ENCODE measurements at regions not wholly inside any gene's neighbourhood (a gene's known extent, or its start where the extent isn't known, plus 50 kb on each side); places are given as distances from the start of the nearest gene placed in this dataset.
"Not testable (repeated sequence)": the region's sequence is repeated elsewhere in the genome, so short reads cannot be mapped to it uniquely, and the experiment has no call there.

- ATAC-seq; DNase-seq; intact Hi-C loops (cut with DNase I, micrococcal nuclease): not testable (repeated sequence)
These were observed 72.5 kb upstream of the BCL6 start for GRCh38 chr3:187817766-187818165.

GRCh38 chr3:187821616-187822317 lies 76.5 kb upstream of the BCL6 start:
- ATAC-seq, result no peak
- intact Hi-C loops (cut with DNase I, micrococcal nuclease), result no loop called here
- no peak for DNase-seq

- DNase-seq (no peak), ATAC-seq (no peak)
- intact Hi-C loops (cut with DNase I, micrococcal nuclease), result no loop called here
These were observed 77.1 kb upstream of the BCL6 start for GRCh38 chr3:187822402-187822801.

GRCh38 chr3:187823746-187824145 lies 78.5 kb upstream of the BCL6 start:
- ATAC-seq (no peak), DNase-seq (no peak)
- intact Hi-C loops (cut with DNase I, micrococcal nuclease), result no loop called here

- ATAC-seq (peak; percentile 29), DNase-seq (no peak)
- intact Hi-C loops (cut with DNase I, micrococcal nuclease), result no loop called here
These were observed 82.5 kb upstream of the BCL6 start for GRCh38 chr3:187827723-187828122.

GRCh38 chr3:187828579-187829452 lies 83.5 kb upstream of the BCL6 start:
- intact Hi-C loops (cut with DNase I, micrococcal nuclease), result no loop called here
- peak; percentile 73 for ATAC-seq
- no peak for DNase-seq

- intact Hi-C loops (cut with DNase I, micrococcal nuclease), result no loop called here
- ATAC-seq (no peak), DNase-seq (no peak)
These were observed 84.9 kb upstream of the BCL6 start for GRCh38 chr3:187830181-187830580.

GRCh38 chr3:187831125-187832051 lies 86.1 kb upstream of the BCL6 start:
- intact Hi-C loops (cut with DNase I, micrococcal nuclease), result no loop called here
- DNase-seq (no peak), ATAC-seq (no peak)

GRCh38 chr3:187832202-187832601 lies 86.9 kb upstream of the BCL6 start:
- intact Hi-C loops (cut with DNase I, micrococcal nuclease), result no loop called here
- ATAC-seq (no peak), DNase-seq (no peak)

- intact Hi-C loops (cut with DNase I, micrococcal nuclease), result no loop called here
- DNase-seq (no peak), ATAC-seq (no peak)
These were observed 88.1 kb upstream of the BCL6 start for GRCh38 chr3:187833375-187833774.

- no peak for ATAC-seq
- DNase-seq, result no peak
- intact Hi-C loops (cut with DNase I, micrococcal nuclease), result no loop called here
These were observed 88.7 kb upstream of the BCL6 start for GRCh38 chr3:187833799-187834578.

GRCh38 chr3:187836823-187837770 lies 91.8 kb upstream of the BCL6 start:
- DNase-seq, result no peak
- ATAC-seq, result no peak
- intact Hi-C loops (cut with DNase I, micrococcal nuclease), result no loop called here

GRCh38 chr3:187838016-187838540 lies 92.8 kb upstream of the BCL6 start:
- intact Hi-C loops (cut with DNase I, micrococcal nuclease), result no loop called here
- DNase-seq, result no peak

GRCh38 chr3:187839422-187839821 lies 94.2 kb upstream of the BCL6 start:
- no peak for ATAC-seq
- intact Hi-C loops (cut with DNase I, micrococcal nuclease), result no loop called here
- no peak for DNase-seq

More at GRCh38 chr3:187838016-187838540, 92.8 kb upstream of the BCL6 start:
- ATAC-seq, result no peak

- ATAC-seq, result no peak
- no peak for DNase-seq
- intact Hi-C loops (cut with DNase I, micrococcal nuclease), result no loop called here
These were observed 95.6 kb upstream of the BCL6 start for GRCh38 chr3:187840856-187841255.

- DNase-seq (no peak), ATAC-seq (no peak)
- intact Hi-C loops (cut with DNase I, micrococcal nuclease), result no loop called here
These were observed 96.3 kb upstream of the BCL6 start for GRCh38 chr3:187841560-187841959.

GRCh38 chr3:187843654-187844053 lies 98.4 kb upstream of the BCL6 start:
- intact Hi-C loops (cut with DNase I, micrococcal nuclease), result no loop called here
- no peak for DNase-seq
- ATAC-seq, result no peak

Measured in left colon (tissue), 2 donors.